ENCODE measurements at regions not wholly inside any gene's neighbourhood (a gene's known extent, or its start where the extent isn't known, plus 50 kb on each side); places are given as distances from the start of the nearest gene placed in this dataset.
A peak's percentile ranks its signal among the peaks of the same experiment; 100 is the strongest.
"Not testable (repeated sequence)": the region's sequence is repeated elsewhere in the genome, so short reads cannot be mapped to it uniquely, and the experiment has no call there.

DNA sequence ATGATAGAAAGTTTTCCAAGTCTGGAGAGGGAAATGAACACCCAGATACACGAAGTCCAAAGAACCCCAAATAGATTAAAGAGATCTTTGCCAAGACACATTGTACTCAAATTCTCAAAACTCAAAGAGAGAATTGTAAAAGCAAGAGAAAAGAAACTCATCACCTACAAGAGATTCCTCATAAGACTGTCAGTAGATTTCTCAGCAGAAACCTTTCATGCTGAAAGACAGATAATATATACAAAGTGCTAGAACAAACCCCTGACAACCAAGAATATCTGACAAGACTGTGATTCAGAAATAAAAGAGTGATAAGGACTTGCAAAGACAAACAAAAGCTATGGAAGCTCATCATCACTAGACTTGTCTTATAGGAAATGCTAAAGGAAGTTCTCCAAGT is 326.7 kb upstream of the ZNF608 start:
- DNase-seq (ENCODE audit: low spot score): no peak
- no peak for FAIRE-seq

DNA sequence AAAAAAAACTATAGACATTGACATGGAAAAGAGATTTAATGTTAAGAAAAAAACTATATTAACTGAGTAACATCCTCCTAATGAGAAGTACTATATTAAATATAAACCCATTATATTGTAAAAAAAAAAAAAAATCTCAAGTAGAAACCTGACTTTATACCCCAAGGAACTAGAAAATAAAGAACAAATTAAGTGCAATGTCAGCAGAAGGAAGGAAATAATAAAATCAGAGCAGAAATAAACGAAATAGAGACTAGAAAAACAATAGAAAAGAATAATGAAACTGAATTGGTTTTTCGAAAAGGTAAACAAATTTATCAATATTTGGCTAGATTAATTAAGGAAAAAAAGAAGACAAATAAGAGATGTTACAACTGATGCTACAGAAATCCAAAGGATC is 329.1 kb upstream of the ZNF608 start:
- no peak for FAIRE-seq

DNA sequence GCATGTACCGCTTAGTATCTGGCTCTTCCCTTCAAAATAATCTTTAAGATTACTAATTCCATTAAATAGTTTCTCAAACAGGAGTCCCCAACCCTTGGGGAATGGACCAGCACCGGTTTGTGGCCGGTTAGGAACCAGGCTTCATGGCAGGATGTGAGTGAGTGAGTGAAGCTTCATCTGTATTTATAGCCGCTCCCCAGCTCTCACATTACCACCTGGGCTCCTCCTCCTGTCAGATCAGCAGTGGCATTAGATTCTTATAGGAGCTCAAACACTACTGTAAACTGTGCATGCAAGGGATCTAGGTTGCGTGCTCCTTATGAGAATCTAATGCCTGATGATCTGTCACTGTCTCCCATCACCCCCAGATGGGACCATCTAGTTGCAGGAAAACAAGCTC is 332.6 kb upstream of the ZNF608 start:
- not testable (repeated sequence) for FAIRE-seq; DNase-seq (ENCODE audit: low spot score)

More for the DNA sequence above, 329.1 kb upstream of the ZNF608 start:
- DNase-seq (ENCODE audit: low spot score): no peak

DNA sequence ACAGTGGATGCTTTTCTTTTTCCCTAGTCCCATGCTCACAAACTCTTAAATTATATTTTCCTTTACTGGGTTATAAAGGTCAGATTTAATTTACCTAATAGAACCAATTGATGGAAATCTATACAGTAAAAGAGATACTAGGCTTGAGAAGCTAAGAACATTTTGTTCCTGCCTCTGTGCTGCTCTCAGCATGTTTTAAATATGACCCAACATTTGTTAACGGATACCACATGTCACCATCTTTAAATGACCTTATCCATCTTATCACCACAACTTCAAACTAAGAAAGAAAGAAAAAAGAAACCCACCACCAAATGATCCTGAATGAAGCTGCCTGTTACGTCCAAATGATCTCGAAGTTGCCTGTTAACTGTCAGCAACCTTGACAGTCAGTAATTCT is 334.7 kb upstream of the ZNF608 start:
- FAIRE-seq (no peak), DNase-seq (ENCODE audit: low spot score) (no peak)

DNA sequence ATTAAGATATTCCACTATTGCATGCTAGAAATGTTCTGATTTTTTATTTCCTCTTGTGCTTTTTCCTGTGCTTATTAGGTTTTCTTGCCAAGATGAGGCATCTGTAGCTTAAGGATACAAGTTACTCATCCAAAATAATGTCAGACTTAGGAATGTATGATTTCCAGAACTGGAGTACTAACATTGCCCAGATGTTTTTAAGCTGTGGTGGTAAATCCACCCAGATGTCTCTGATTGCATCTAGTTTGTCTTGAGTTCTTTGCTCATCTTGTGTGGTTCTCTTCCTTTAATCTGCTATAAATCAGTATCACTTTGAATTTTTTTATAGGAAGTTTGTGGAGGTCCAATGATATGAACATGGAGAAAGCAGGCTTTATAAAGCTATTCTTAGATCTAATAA is 337.5 kb upstream of the ZNF608 start:
- no peak for DNase-seq (ENCODE audit: low spot score)
- FAIRE-seq: no peak

DNA sequence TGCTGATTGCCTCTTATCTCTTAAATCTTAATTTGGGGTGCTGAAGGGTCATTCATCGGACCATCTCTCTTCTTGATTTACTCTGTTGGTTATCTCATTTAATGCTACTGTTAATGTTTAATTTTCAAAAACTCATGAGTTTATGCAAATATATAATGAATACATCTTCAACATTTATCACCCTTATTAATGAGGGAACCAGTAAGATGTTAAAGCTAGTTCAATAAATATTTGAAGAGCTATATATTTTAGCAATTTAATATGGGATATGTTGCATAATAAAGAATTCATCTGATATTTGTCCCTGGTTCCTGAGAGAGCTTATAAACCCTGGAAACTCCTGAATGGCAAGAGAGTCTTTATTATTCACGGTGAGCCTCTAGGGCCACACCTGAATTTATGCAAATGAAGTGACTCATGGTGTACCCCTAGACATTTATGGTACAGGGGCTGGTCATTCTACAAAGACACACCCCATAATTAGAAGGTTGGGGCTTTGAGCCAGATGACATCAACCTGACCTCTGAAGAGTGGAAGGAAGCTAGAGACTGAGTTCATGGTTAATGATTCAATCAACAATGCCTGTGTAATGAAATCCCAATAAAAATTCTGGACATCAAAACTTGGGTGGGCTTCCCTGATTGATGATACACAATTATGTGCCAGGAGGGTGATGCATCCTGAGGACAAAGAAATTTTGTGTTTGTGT is 339.5 kb upstream of the ZNF608 start:
- no peak for FAIRE-seq
- DNase-seq (ENCODE audit: low spot score): no peak

DNA sequence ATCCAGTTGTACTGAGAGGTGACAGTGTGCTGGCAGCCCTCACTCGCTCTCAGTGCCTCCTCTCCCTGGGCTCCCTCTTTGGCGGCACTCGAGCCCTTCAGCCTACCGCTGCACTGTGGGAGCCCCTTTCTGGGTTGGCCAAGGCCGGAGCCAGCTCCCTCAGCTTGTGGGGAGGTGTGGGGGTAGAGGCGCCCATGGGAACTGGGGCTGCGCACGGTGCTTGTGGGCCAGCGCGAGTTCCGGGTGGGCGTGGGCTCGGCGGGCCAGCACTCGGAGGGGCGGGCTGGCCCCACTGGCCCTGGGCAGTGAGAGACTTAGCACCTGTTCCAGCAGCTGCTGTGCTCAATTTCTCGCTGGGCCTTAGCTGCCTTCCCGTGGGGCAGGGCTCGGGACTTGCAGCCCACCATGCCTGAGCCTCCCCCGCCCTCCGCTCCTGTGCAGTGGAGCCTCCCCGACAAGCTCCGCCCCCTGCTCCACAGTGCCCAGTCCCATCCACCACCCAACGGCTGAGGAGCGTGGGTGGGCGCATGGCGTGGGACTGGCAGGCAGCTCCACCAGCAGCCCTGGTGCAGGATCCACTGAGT is 342.2 kb upstream of the ZNF608 start:
- no peak for FAIRE-seq
- DNase-seq (ENCODE audit: low spot score): no peak

DNA sequence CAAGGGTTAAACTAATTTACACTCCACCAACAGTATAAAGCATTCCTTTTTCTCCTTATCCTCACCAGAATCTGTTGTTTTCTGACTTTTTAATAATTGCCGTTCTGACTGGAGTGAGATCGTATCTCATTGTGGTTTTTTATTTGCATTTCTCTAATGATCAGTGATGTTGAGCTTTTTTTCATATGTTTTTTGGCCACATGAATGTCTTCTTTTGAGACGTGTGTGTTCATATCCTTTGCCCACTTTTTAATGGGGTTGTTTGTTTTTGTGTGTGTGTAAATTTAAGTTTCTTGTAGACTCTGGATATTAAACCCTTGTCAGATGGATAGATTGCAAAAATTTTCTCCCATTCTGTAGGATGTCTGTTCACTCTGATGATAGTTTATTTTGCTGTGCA is 345.7 kb upstream of the ZNF608 start:
- not testable (repeated sequence) for FAIRE-seq; DNase-seq (ENCODE audit: low spot score)

DNA sequence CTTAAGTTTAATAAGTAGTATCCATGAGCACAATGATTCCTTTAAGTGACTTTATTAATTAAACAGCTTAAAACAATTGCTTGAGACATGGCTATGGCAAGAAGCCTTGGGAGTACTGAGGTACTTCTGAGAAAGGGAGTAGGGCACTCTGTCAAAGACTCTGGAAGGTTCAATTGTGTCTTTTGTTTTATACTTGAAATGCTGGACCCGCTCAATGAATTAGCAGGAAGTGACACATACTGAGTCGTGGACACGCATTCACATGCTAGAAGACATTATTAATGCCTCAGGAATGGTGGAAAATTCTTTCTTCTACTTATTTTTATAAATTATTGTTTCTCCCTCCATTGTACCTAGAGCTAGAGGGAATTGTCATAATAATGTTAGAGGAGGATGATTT is 347.3 kb upstream of the ZNF608 start:
- peak; percentile 44 for DNase-seq (ENCODE audit: low spot score)
- no peak for FAIRE-seq

DNA sequence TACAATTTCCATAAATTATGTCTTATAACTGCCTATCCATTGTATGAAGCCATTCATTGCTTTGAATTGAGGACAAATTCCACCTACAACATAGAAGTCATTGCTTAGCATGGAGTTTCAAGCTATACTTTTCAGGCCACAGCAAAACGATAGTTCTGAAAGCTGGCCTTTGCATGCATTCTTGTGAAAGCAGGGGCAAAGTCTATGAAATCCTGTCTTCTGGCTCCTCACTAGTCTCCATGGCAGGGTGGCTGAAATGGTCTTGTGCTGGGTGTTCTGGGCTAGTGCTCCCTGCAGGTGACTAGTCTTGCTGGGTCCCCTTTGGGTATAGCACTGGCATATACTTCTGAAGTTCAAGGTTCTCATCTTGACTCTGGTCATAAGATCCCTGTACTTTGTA is 353.9 kb upstream of the ZNF608 start:
- FAIRE-seq (no peak), DNase-seq (ENCODE audit: low spot score) (no peak)

DNA sequence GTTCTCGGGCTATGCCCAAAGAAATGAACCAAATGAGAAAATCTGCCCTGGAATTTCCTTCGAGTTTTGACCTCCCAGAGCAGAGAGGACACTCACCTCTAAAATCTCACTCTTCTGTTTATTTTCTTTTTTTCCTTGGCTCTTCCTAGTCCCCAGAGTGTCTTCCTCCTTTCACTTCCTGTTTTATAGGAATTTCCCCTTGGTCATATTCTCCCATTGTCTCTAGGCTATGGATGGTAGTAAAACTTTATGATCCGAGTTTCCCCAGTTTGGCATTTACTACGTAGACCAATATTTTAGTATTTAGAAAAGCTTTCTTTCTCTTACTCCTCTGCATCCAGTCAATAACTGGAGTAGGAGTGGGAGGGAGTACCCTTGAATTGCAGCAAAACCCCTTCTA is 354.5 kb upstream of the ZNF608 start:
- FAIRE-seq (no peak), DNase-seq (ENCODE audit: low spot score) (no peak)

DNA sequence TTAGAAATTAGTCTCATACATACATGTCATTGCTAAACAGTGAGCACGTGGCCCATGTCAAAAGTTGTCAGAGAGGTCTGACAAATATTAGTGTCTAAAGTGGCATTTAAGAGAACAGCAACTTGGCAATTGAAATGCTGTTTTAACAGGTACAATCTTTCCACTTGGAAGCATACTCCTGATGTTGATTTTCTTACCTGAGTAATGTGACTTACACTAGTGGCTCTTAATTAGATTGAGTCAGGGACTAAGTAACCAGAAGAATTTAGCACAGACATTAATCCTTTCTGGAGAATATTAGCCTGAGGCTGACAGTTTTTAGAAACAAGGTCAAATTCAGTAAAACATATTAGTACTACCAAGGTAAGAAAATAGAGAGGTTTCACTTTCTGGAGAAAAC is 357.0 kb upstream of the ZNF608 start:
- FAIRE-seq: no peak
- DNase-seq (ENCODE audit: low spot score): no peak

DNA sequence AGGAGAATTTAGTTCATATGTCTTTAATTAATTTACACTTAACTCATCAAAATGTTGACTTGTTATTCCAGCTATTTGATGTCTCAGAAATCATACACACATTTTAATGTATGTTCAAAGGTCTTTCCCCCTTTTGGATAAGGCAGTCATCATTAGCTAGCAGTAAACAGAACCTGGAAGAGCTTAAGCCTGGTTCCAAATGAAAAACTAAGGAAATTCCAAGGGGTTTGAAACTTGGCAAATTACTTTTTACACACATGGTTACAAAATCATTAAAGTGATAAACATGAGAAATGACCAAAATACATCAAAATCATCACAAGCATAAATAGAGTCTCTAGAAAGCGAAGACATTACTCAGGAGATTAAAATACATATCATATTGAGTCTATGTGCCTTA is 359.8 kb upstream of the ZNF608 start:
- no peak for DNase-seq (ENCODE audit: low spot score)
- no peak for FAIRE-seq

DNA sequence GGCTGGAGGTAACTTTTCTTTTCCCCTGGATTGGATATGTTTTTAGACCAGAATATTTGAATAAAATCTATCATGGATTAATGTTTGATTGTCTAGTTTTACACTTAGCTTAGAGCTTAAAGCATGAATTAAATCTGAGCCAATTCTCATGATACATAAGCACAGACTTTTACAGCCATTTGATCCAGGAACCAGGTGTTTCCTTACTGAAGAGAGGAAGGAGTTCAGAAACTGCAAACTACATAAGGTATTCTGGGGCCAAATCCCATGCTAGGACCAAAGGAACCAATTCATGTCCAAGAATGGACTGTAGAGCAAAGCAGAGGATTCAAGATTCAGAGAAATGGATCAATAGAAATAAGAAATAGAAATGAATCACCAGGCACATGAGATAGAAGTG is 360.4 kb upstream of the ZNF608 start:
- no peak for FAIRE-seq

DNA sequence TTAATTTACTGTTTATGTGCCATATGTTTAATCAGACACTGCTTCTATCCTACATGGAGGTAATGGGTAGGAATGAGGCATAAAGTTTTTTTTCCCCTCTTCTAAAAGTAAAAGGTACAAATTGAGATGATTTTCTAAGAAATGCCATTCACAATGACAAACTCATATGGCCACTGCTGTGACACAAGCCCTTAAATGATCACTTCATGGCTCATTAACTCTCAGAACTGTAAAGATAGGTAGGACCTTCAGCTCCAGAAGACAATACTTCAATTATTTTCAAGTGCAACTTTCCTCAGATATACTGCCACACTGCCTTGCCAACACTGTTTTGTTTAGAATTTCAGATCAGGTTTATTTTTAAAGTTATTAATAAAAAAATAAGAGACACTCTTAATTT is 362.9 kb upstream of the ZNF608 start:
- FAIRE-seq: no peak
- DNase-seq (ENCODE audit: low spot score): no peak

More for the DNA sequence above, 360.4 kb upstream of the ZNF608 start:
- no peak for DNase-seq (ENCODE audit: low spot score)

DNA sequence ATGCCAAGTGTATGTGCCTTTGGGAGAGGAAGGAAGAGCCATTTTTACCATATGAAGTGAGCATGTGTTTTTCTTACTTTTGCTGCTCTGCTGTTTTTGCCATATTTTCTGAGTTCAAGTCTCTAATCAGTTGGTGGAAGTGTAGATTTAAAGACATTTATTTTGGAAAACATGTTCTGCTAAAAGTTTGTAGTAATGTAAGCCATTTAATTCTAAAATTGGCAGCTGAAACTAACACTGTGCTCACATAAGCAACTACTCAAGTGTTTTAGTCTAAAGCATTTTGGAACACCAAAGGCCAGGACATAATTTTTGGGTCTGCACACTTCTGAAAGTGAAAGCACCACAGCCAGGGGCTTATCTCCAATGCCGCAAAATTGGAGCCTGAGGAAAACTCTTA is 363.4 kb upstream of the ZNF608 start:
- DNase-seq (ENCODE audit: low spot score) (no peak), FAIRE-seq (no peak)

DNA sequence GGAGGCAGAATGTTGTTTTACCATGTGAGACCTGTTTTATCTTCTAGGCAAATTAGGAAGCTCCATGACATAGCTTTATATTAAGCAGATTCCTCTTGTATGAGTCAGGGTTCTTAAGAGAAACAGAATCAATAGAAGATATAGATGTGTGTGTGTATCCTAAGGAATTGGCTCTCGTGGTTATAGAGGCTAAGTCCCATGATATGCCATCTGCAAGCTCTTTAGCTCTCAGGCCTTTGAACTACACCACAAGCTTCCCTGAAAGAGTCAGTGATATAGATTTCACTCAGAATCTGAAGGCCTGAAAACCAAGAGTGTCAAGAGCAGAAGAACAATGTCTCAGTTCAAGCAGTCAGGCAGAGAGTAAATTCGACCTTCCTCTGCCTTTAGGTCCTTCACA is 365.8 kb upstream of the ZNF608 start:
- no peak for DNase-seq (ENCODE audit: low spot score)
- FAIRE-seq: no peak

DNA sequence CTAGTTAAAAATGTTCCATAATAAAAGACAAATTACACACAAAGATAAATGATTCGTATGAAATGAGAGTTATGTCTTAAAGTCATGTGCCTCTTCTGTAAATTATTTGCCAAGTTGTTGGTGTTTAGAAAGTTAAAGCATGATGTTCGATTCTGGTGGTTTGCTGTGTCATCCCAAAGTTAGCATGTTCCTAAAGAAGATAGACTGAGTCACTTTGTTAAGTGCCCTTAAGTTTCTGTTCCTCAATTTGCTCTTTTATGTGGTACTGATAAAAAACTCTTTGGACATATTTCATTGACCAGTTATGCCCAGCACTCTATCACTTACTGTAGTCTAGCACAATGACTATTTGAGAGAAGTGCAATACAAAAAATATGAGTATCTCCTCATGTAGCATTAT is 366.9 kb upstream of the ZNF608 start:
- FAIRE-seq: no peak
- DNase-seq (ENCODE audit: low spot score): no peak

DNA sequence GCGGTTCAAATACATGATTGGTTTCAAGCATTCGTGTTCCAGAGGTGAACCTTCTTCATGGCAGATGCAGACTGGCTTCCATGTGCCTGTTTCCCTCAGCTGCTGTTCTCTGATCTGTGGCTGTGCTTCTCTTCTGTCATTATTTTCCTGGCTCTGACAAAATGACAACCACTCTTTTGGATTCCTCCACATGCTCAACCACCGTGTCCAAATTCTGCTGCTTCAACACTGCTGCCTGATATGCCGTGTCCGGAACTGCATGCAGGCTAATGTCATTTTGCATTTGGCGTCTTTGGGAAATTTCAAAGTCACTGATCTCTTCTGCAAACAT is 368.7 kb upstream of the ZNF608 start:
- no peak for DNase-seq (ENCODE audit: low spot score)
- no peak for FAIRE-seq

DNA sequence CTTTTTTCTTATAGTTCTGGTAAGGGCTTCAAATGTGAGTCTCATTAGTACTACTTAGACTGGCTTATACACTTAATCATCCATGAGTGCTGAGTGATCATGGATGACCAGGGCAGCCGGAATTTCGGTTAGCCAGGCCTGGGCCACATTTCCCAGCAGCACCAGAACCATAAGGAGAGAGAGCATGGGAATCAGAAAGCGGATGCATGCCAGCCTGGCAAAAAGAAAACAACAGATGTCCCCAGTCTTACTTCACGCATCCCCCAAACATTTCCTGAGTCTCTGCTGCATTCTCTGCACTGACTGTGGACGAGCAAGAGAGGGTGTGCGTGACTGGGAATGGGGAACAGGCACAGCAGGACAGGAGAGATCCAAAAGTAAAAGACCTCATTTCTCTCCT is 371.1 kb upstream of the ZNF608 start:
- FAIRE-seq (no peak), DNase-seq (ENCODE audit: low spot score) (no peak)

DNA sequence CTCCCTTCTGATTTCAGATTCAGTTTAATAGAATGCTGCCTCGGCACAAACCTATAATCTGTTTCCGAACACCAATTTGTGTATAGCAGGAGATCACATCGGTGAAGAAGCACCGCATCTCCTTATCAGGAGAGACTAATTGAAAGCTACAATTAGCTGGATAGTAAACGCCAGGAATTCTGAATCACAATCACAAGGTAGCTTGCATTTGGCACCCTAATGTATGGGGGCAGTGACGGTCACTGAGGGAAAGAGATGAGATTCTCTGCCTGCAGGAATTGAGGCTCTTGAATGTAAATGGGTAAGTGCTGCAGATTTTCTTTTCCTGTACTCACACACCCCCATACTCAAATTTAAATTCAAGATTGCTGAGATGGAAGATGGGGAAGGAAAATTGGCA is 373.6 kb upstream of the ZNF608 start:
- no peak for FAIRE-seq

DNA sequence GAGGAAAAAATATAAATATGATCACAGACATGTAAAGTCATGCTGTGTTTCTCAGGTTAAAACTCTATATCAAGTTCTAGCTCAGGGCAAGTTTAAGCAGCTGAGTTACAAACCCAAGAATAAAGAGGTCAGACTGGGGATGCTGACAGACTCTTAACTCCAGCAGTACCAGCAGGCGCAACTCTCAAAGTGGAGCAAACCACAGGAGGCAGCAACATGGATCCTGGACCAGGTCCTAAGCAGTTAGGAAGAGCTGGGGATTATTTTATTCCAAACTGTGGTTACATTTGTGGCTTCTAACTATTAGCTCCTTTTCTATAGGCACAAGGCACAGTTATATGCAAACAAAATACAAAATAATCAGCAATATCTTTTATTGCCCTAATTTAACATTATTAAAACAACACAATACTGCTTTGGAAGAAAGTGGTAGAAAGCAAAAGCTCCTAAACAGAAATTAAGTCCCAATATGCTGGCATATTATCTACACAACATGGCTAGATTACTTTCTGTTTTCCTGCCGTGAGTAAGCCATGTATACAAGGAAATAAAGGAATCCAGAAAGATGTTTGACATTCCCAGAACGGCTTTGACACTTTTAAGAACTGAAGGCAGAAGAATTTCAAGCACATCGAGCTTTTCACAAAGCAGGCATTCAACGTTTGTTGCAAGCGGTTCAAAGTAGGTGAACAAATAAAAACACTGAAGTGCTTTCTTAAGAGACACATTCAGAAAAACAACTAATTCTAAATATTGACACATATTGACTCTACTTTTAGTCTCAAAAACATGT is 378.8 kb upstream of the ZNF608 start:
- DNase-seq (ENCODE audit: low spot score): no peak
- FAIRE-seq: no peak

More for the DNA sequence above, 373.6 kb upstream of the ZNF608 start:
- no peak for DNase-seq (ENCODE audit: low spot score)

DNA sequence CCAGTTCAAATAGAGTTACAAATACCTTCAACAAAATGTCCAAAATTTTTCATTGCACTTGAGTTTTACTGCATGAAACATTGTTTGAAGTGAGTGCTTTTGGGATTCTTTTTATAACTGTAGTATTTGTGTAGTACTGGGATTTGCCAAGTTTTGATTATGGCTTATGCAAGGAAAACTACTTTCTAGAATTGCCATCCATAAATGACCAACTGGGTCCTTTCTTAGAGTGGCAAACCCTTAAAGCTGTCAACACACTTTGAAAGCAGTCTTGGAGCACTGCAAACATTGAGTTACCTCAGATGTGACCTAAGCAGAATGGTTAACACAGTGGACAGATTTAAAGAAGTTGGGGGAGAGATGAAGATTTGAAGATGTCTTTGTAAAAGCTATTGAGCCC is 379.6 kb upstream of the ZNF608 start:
- DNase-seq (ENCODE audit: low spot score) (no peak), FAIRE-seq (no peak)

Data from urothelium cell line (cell line).